Muscle of leg (tissue), 3 donors: ENCODE measurements at regions not wholly inside any gene's neighbourhood (a gene's known extent, or its start where the extent isn't known, plus 50 kb on each side); places are given as distances from the start of the nearest gene placed in this dataset.

ENCODE experiments used
- DNase-seq: peaks from one replicate; pipeline ENCODE4 v3.0.0; 2013
- H3K27ac ChIP-seq: one replicate; pipeline ENCODE4 v1.5.1; 2013; ENCODE audit warnings: mild to moderate bottlenecking, low read length, control low read depth
- H3K27me3 ChIP-seq: one replicate; pipeline ENCODE4 v1.6.1; 2013; ENCODE audit warnings: low read length; ENCODE audit not compliant: control insufficient read depth, insufficient read depth
- H3K36me3 ChIP-seq: one replicate; pipeline ENCODE4 v1.6.1; 2013; ENCODE audit warnings: low read length; ENCODE audit not compliant: control insufficient read depth, insufficient read depth
- H3K4me1 ChIP-seq: one replicate; pipeline ENCODE4 v1.6.1; 2013; ENCODE audit warnings: low read length; ENCODE audit not compliant: control insufficient read depth, insufficient read depth
- H3K4me3 ChIP-seq: one replicate; pipeline ENCODE4 v1.5.1; 2013; ENCODE audit warnings: low read length, control low read depth
- H3K9me3 ChIP-seq: replicated peaks from 2 replicates; pipeline ENCODE4 v1.6.1; 2013; ENCODE audit warnings: low read depth, low read length; ENCODE audit not compliant: control insufficient read depth
- WGBS: methylation state at CpG from one replicate; pipeline ENCODE4 v1.1.5; 2013; ENCODE audit warnings: missing lambda C conversion rate; ENCODE audit not compliant: insufficient coverage; 5-methylcytosine and 5-hydroxymethylcytosine counted together

DNA sequence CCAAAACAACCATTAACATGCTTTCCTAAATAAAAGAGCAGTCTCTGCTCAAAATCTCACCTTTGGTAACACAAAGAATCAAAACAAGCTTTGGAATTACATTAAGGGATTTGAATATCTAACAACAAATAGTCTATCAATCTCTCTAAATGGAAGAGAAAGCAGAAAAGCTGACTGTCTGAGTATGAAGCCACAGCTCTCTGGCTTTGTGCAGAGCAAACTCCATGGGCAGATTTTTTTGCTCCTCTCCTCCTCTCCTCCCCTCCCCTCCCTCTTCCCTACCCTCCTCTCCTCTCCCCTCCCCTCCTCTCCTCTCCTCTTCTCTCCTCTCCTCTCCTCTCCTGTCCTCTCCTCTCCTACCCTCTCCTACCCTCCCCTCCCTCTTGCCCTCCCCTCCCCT, 329.5 kb upstream of the ETAA1 start:
- DNase-seq, result no peak
- Histone ChIP-seq H3K27ac (no peak overlapping the region), H3K9me3 (no peaks in the 10 kb centered on the region), H3K4me3 (no peak overlapping the region), H3K27me3 (no peaks in the 10 kb centered on the region), H3K36me3 (no peaks in the 10 kb centered on the region), H3K4me1 (no peaks in the 10 kb centered on the region)

DNA sequence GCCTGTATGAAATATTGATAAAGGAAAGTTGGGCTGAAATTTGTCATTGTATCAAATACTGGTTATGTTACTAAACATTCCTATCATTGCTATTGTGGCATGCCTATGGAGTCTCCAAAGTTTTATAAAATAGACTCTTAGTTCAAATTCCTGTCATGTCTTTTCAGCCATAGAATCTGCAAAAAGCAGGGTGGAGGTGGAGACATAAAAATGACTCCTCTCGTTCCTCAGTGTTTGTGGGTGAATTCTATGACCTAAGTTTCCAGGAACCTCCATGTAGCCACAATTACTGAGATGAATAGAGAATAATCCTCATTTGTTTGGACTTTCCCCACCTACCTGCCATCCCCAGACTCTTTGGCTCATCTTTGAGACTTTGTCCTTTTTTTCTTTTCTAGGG, 326.3 kb upstream of the ETAA1 start:
- Histone ChIP-seq H3K4me3 (no peak overlapping the region), H3K27me3 (no peaks in the 10 kb centered on the region), H3K27ac (no peak overlapping the region), H3K36me3 (no peaks in the 10 kb centered on the region), H3K9me3 (no peaks in the 10 kb centered on the region), H3K4me1 (no peaks in the 10 kb centered on the region)
- DNase-seq, result no peak
- WGBS, result no CpG with 5 or more reads among the region's 1 CpG

DNA sequence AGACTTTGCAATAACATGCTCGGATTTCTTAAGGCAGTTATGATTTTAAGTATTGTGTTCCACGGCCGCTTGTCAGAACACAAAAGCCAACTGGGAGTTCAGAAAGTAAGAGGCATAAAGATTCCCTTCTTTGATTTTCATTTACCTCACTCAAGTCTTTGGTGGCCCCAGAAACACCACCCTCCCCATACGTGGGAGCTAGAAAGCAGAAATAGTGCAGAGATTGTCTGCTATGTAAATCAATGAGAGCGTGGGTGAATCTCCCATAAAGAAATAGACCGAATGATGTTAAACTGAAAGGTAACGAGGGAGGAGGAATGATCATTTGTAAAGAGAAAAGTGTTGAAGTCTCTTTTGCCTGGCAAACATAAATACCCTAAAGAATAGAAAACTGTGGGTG, 322.1 kb upstream of the ETAA1 start:
- WGBS, result no CpG with 5 or more reads among the region's 7 CpGs
- Histone ChIP-seq H3K36me3 (no peaks in the 10 kb centered on the region), H3K27ac (no peak overlapping the region), H3K27me3 (no peaks in the 10 kb centered on the region), H3K4me3 (no peak overlapping the region), H3K9me3 (no peaks in the 10 kb centered on the region), H3K4me1 (no peaks in the 10 kb centered on the region)
- no peak for DNase-seq

DNA sequence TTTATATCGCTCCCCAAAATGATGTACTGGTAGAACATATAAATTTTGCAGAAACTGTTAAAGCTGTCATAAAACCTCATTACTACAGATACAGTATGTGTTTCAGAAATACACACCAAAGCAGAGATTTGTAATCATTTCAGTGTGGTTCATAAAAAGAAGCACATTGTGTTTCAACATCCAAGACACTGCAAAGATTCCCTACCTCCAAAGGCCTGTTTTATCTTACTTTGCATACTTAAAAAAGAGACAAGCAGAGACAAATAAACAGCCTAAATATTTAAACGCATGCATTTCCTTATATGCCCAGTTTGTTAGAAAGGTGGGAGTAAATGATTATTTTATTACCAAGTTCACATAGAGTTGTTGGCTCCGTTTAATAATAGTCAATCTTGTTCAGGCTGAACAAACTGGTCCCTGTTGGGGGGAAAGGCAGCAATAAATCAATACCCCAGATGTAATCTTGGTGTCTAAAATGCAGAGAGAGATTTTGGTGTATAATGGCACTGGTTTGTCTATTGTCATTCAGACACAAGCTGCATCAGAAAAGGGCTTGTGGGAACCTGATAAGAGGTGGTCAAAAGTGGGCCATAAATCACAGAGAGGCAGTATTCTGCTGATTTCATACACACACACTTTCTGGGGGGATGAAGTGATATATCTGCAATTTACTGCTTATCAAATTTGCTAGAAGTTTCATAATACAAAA, 321.4 kb upstream of the ETAA1 start:
- Histone ChIP-seq H3K36me3 (no peaks in the 10 kb centered on the region), H3K27ac (no peak overlapping the region), H3K27me3 (no peaks in the 10 kb centered on the region), H3K4me1 (no peaks in the 10 kb centered on the region), H3K9me3 (peaks cover 4% of the 10 kb centered on the region), H3K4me3 (no peak overlapping the region)
- no CpG with 5 or more reads among the region's 3 CpGs for WGBS
- DNase-seq, result no peak

DNA sequence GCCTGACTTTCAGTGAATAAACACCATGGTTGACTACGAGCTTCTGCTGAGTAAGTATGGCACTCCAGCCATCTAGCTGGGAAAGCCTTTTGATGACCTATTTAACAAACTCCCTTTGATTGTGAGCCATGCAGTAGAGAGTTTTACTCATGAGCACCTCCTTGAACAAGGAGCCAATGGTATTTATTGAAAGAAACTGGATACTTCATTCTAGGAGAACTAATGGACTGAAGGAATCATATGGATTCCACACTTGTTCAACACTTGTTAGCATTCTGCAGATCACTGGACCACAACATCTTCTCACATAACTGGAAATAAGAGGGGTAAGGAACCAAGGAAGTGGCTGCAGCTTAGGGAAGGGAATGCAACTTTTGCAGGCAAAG, 320.9 kb upstream of the ETAA1 start:
- DNase-seq, result no peak
- H3K4me3 ChIP-seq, result no peak overlapping the region
- H3K9me3 ChIP-seq, result peaks cover 4% of the 10 kb centered on the region
- no peaks in the 10 kb centered on the region for H3K36me3 ChIP-seq
- H3K27me3 ChIP-seq, result no peaks in the 10 kb centered on the region
- no peaks in the 10 kb centered on the region for H3K4me1 ChIP-seq
- no peak overlapping the region for H3K27ac ChIP-seq
- no CpG with 5 or more reads among the region's 1 CpG for WGBS

DNA sequence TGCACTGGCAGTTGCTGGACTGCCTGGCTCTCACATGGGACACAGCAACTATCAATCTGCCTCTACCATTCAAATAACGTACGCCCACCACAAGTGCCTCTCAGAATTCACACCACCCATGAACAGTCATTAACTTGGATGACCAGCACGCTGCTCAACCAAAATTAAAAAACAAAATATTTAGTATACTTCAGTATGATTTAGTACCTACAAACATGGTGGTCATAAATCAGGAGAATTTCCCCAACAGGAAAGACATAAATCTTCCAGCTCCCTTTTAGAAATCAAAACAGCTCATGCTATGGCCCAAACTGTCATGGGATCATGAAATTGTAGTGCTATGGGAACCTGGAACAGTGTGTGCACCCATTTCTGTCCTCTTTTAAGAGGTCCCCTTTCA, 317.4 kb upstream of the ETAA1 start:
- Histone ChIP-seq H3K4me1 (peaks cover 7% of the 10 kb centered on the region), H3K36me3 (no peaks in the 10 kb centered on the region), H3K27me3 (no peaks in the 10 kb centered on the region), H3K27ac (no peak overlapping the region), H3K4me3 (no peak overlapping the region), H3K9me3 (peaks cover 4% of the 10 kb centered on the region)
- WGBS, result no CpG with 5 or more reads among the region's 3 CpGs
- DNase-seq, result no peak

DNA sequence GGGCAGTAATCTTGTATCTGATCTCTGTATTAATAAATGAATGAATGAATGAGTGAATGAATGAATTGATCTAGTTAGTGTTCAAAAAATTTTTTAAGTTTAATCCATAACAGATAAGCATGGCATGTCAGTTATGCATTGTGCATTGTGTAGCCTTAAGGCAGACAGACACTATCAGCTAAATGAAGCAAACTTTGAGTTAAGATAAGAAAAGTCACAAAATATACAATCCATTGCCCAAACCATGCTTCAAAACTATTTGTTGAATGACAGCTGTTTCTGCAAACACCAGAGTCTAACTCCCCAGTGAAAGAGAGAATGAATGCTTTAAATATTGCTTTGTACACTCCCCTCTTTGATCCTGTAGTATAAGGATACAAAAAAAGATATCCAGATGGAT, 314.3 kb upstream of the ETAA1 start:
- Histone ChIP-seq H3K27ac (no peak overlapping the region), H3K4me3 (no peak overlapping the region), H3K9me3 (peaks cover 4% of the 10 kb centered on the region), H3K27me3 (no peaks in the 10 kb centered on the region), H3K36me3 (no peaks in the 10 kb centered on the region), H3K4me1 (peaks cover 13% of the 10 kb centered on the region)
- DNase-seq, result no peak

DNA sequence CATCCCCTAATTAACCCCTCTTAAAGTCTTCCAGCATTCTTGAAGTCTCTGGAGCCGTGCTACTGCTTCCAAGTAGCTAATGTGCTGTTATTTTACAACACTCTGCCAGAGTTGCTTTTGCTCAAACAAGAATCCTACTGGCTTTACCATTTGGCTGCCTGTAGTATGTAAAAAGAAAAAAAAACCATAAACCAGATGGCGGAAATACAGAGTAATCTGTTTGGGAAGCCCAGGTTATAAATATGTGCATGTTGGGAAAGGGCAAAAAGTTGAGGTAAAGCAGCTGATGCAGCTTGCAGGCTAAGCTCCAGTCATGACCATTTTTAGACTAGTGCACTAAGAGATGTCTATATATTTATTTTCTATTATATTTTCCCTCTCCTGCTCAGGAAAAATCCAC, 313.2 kb upstream of the ETAA1 start:
- H3K9me3 ChIP-seq, result peaks cover 4% of the 10 kb centered on the region
- no peaks in the 10 kb centered on the region for H3K36me3 ChIP-seq
- H3K27ac ChIP-seq, result peak overlapping the region; percentile 74
- no peak overlapping the region for H3K4me3 ChIP-seq
- DNase-seq, result peak; percentile 95
- 0% methylated on average over 1 of the region's 2 CpGs for WGBS
- peaks cover 13% of the 10 kb centered on the region for H3K4me1 ChIP-seq
- H3K27me3 ChIP-seq, result no peaks in the 10 kb centered on the region

DNA sequence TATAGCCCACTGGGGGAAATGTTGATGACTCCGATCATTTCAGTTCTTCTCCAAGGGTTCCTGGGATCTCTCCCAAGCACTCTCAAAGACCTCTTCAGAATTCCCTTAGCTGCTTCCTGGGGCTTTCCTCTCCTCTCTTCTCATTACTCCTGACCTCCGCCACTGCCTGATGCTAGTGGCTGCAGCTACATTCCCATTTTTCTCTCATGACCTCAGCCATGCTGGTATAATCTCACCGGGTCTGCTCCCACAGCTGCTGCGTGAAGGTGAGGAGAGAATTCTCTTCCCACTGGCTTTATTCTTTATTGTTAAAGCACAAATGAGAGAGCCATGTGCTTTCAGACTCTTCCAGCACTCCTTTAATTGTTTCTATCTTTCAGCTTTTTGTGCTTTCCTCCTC, 312.0 kb upstream of the ETAA1 start:
- 80% methylated on average over 2 of the region's 4 CpGs for WGBS
- Histone ChIP-seq H3K27ac (peak overlapping the region; percentile 74), H3K4me1 (peaks cover 13% of the 10 kb centered on the region), H3K9me3 (peaks cover 4% of the 10 kb centered on the region), H3K4me3 (no peak overlapping the region), H3K27me3 (no peaks in the 10 kb centered on the region), H3K36me3 (no peaks in the 10 kb centered on the region)
- peak; percentile 39 for DNase-seq

DNA sequence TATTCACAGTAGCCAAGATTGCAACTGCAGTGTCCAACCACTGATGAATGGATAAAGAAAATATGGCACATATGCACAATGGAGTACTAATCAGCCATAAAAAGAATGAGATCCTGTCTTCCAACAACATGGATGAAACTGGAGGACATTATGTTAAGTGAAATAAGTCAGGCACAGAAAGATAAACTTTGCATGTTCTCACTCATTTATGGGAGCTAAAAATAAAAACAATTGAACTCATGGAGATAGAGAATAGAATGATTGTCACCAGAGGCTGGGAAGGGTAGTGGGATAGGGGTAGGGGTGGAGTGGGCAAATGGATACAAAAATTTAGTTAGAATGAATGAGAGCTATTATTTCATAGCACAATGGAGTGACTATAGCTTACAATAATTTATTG, 305.5 kb upstream of the ETAA1 start:
- Histone ChIP-seq H3K27ac (no peak overlapping the region), H3K4me3 (no peak overlapping the region), H3K27me3 (no peaks in the 10 kb centered on the region), H3K36me3 (no peaks in the 10 kb centered on the region), H3K4me1 (no peaks in the 10 kb centered on the region), H3K9me3 (no peaks in the 10 kb centered on the region)
- no peak for DNase-seq

DNA sequence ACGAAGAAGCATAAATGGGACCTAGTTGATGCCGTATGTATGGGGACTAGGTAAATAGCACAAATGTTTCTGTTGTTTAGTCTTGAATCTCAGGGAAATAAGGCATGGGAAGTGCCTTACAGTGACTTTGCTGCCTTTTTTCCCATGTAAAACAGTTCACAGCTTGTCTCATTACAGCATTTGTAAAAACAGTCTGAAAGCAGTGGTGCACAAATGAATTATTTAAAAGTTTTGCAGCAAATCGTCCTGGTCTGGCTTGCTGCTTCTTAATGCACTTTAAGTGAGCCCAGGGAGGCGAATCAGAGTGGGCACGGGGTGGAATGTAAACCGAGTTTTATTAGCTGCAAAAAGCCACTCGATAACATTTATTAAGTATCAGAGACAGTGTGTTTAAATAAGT, 302.0 kb upstream of the ETAA1 start:
- H3K27me3 ChIP-seq, result no peaks in the 10 kb centered on the region
- no peak overlapping the region for H3K4me3 ChIP-seq
- no peak for DNase-seq
- H3K9me3 ChIP-seq, result no peaks in the 10 kb centered on the region
- H3K36me3 ChIP-seq, result no peaks in the 10 kb centered on the region
- WGBS, result 39% methylated on average over 3 of the region's 7 CpGs
- H3K27ac ChIP-seq, result no peak overlapping the region
- no peaks in the 10 kb centered on the region for H3K4me1 ChIP-seq
